ENCODE measurements at regions not wholly inside any gene's neighbourhood (a gene's known extent, or its start where the extent isn't known, plus 50 kb on each side); places are given as distances from the start of the nearest gene placed in this dataset.
"Not testable (repeated sequence)": the region's sequence is repeated elsewhere in the genome, so short reads cannot be mapped to it uniquely, and the experiment has no call there.

GRCh38 chr1:21385022-21385421 lies 54.9 kb upstream of the NBPF3 start:
- DNase-seq (ENCODE audit: extremely low spot score, insufficient read length, low read depth) (no peak), FAIRE-seq (no peak)

GRCh38 chr1:21384620-21385019 lies 55.3 kb upstream of the NBPF3 start:
- FAIRE-seq (peak; percentile 78), DNase-seq (ENCODE audit: extremely low spot score, insufficient read length, low read depth) (no peak)

- DNase-seq (ENCODE audit: extremely low spot score, insufficient read length, low read depth) (no peak), FAIRE-seq (peak; percentile 15)
Measured at GRCh38 chr1:21383785-21384401, 56.0 kb upstream of the NBPF3 start.

- FAIRE-seq = no peak
- no peak for DNase-seq (ENCODE audit: extremely low spot score, insufficient read length, low read depth)
Measured at GRCh38 chr1:21381354-21381753, 58.6 kb upstream of the NBPF3 start.

GRCh38 chr1:21380147-21380546 lies 59.8 kb upstream of the NBPF3 start:
- not testable (repeated sequence) for FAIRE-seq; DNase-seq (ENCODE audit: extremely low spot score, insufficient read length, low read depth)

GRCh38 chr1:21379571-21379970 lies 60.4 kb upstream of the NBPF3 start:
- FAIRE-seq (no peak), DNase-seq (ENCODE audit: extremely low spot score, insufficient read length, low read depth) (no peak)

- FAIRE-seq (no peak), DNase-seq (ENCODE audit: extremely low spot score, insufficient read length, low read depth) (no peak)
Measured at GRCh38 chr1:21378705-21379494, 61.0 kb upstream of the NBPF3 start.

GRCh38 chr1:21372383-21372782 lies 67.6 kb upstream of the NBPF3 start:
- no peak for DNase-seq (ENCODE audit: extremely low spot score, insufficient read length, low read depth)
- FAIRE-seq = no peak

- no peak for FAIRE-seq
- no peak for DNase-seq (ENCODE audit: extremely low spot score, insufficient read length, low read depth)
Measured at GRCh38 chr1:21369905-21370304, 70.0 kb upstream of the NBPF3 start.

- peak; percentile 78 for FAIRE-seq
Measured at GRCh38 chr1:21368515-21369289, 71.2 kb upstream of the NBPF3 start.

GRCh38 chr1:21367973-21368514 lies 71.9 kb upstream of the NBPF3 start:
- not testable (repeated sequence) for DNase-seq (ENCODE audit: extremely low spot score, insufficient read length, low read depth); FAIRE-seq

More at GRCh38 chr1:21368515-21369289, 71.2 kb upstream of the NBPF3 start:
- DNase-seq (ENCODE audit: extremely low spot score, insufficient read length, low read depth) = no peak

GRCh38 chr1:21366288-21366687 lies 73.6 kb upstream of the NBPF3 start:
- DNase-seq (ENCODE audit: extremely low spot score, insufficient read length, low read depth) (no peak), FAIRE-seq (no peak)

GRCh38 chr1:21365036-21365435 lies 74.8 kb upstream of the ECE1 start:
- FAIRE-seq (no peak), DNase-seq (ENCODE audit: extremely low spot score, insufficient read length, low read depth) (no peak)

- FAIRE-seq = no peak
- no peak for DNase-seq (ENCODE audit: extremely low spot score, insufficient read length, low read depth)
Measured at GRCh38 chr1:21362096-21362495, 71.8 kb upstream of the ECE1 start.

- FAIRE-seq = no peak
- DNase-seq (ENCODE audit: extremely low spot score, insufficient read length, low read depth) = no peak
Measured at GRCh38 chr1:21361506-21361905, 71.2 kb upstream of the ECE1 start.

GRCh38 chr1:21357161-21357560 lies 66.9 kb upstream of the ECE1 start:
- FAIRE-seq (no peak), DNase-seq (ENCODE audit: extremely low spot score, insufficient read length, low read depth) (no peak)

GRCh38 chr1:21355956-21356355 lies 65.7 kb upstream of the ECE1 start:
- FAIRE-seq (no peak), DNase-seq (ENCODE audit: extremely low spot score, insufficient read length, low read depth) (no peak)

GRCh38 chr1:21352586-21352985 lies 62.3 kb upstream of the ECE1 start:
- FAIRE-seq (no peak), DNase-seq (ENCODE audit: extremely low spot score, insufficient read length, low read depth) (no peak)

- FAIRE-seq (no peak), DNase-seq (ENCODE audit: extremely low spot score, insufficient read length, low read depth) (no peak)
Measured at GRCh38 chr1:21351901-21352300, 61.6 kb upstream of the ECE1 start.

GRCh38 chr1:21350202-21350885 lies 60.1 kb upstream of the ECE1 start:
- DNase-seq (ENCODE audit: extremely low spot score, insufficient read length, low read depth) = no peak
- FAIRE-seq = no peak
